Stimulated activated effector memory CD8-positive, alpha-beta T cell treated with anti-CD3 and anti-CD28 coated beads, Interleukin-12 subunit alpha, Interleukin-12 subunit beta, amount 100 ng/mL, for 72 hours (primary cell): ENCODE measurements at regions not wholly inside any gene's neighbourhood (a gene's known extent, or its start where the extent isn't known, plus 50 kb on each side); places are given as distances from the start of the nearest gene placed in this dataset.
A peak's percentile ranks its signal among the peaks of the same experiment; 100 is the strongest.

Experiments
- ATAC-seq: fragments of 150-1000 bp; cut with Tn5 transposase; 2 replicates; pipeline ENCODE4 v1.10.0; 2021
- DNase-seq, 2 donors: peaks; one replicate each; pipeline ENCODE4 v3.0.0; 2021 to 2022; ENCODE audit warnings: low spot score in 2 of 2
- H3K27ac Mint-ChIP-seq: one replicate; pipeline ENCODE4 v1.8.0; 2022; ENCODE audit warnings: mild to moderate bottlenecking, mixed read lengths
- H3K36me3 Mint-ChIP-seq: one replicate; pipeline ENCODE4 v1.8.0; 2022; ENCODE audit warnings: mild to moderate bottlenecking, mixed read lengths
- H3K4me1 Mint-ChIP-seq: one replicate; pipeline ENCODE4 v1.8.0; 2022; ENCODE audit warnings: mixed read lengths
- H3K4me3 Mint-ChIP-seq: one replicate; pipeline ENCODE4 v1.8.0; 2022; ENCODE audit warnings: mild to moderate bottlenecking, mixed read lengths
- H3K9me3 Mint-ChIP-seq: one replicate; pipeline ENCODE4 v1.8.0; 2022; ENCODE audit warnings: mixed read lengths

DNA sequence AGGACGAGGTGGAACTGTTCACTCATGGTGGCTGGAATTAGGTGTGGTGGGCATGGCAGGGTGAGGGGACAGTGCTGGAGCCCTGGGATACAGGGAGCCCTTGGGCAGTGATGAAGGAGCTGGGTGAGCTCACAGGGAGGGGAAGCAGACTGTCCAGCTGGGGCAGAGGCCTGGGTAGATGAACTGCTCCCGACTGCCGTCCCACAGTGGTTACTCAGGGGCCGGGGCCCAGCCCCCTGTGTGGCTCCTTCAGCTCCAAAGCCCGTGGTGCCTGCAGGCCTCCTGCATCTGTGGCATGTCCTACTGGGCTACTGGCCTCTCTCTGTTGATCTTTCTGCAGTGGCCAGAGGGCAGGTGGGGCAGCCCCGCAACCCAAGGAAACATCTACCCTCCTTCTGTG, 661.1 kb downstream of the NPHP4 start:
- no peaks in the 10 kb centered on the region for H3K36me3 Mint-ChIP-seq
- DNase-seq (no peak), ATAC-seq (no peak)
- H3K9me3 Mint-ChIP-seq, result peaks cover 7% of the 10 kb centered on the region
- H3K4me3 Mint-ChIP-seq, result no peak overlapping the region
- H3K27ac Mint-ChIP-seq, result peak overlapping the region; percentile 79
- peaks cover 27% of the 10 kb centered on the region for H3K4me1 Mint-ChIP-seq

DNA sequence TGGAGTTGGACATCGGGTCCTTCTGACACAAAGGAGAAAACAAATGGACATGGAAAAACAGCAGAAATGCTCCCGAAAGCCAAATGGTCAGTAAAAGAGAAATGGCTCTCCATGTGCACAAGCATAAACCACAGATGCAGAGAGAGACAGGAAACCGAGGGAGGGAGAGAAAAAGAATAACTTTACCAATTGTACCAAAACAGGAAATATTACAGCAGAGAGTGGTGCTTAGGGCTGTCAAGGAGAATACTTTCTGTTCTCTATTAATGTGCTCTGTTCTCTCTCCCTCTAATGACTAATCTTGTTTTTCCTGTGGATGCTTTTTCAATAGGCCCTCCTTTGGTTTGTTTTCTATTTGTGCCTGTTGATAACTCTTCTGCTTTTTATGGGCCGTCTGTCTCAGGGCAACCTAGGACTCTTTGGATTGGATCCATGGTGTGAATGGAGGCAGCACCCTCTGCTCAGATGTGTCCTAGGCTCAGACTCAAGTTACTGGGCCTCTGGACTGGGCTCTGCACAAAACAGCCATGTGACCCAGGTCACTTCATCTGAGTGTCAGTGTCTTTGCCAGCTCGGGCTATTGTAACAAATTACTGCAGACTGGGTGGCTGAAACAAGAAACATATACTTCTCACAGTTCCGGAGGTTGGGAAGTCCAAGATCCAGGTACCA, 663.0 kb downstream of the NPHP4 start:
- Mint-ChIP-seq H3K4me3 (no peak overlapping the region), H3K4me1 (peaks cover 27% of the 10 kb centered on the region), H3K36me3 (no peaks in the 10 kb centered on the region), H3K27ac (peak overlapping the region; percentile 79), H3K9me3 (peaks cover 7% of the 10 kb centered on the region)
- ATAC-seq (peak; percentile 53), DNase-seq (no peak)

DNA sequence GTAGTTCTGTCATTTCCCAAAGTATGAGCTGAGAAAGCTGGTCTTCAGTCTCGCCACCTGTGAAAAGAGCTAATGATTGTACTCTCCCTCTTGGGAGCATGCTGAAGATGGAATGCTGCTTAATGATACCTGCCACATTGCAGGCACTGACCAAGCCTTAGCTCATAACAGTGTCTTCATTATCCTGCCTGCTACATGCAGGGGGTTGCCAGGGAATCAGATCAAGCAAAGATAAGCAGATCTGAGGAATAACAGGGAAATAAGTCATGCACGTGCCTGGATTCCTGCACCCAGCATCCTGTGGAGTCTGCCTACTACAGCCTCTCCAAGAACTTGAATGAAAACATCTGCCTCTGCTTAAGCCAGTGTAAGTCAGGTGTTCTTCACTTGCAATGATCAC, 667.3 kb downstream of the NPHP4 start:
- no peak for ATAC-seq
- H3K4me3 Mint-ChIP-seq, result no peak overlapping the region
- H3K9me3 Mint-ChIP-seq, result peaks cover 12% of the 10 kb centered on the region
- H3K36me3 Mint-ChIP-seq, result no peaks in the 10 kb centered on the region
- H3K4me1 Mint-ChIP-seq, result peaks cover 13% of the 10 kb centered on the region
- H3K27ac Mint-ChIP-seq, result no peak overlapping the region
- no peak for DNase-seq

DNA sequence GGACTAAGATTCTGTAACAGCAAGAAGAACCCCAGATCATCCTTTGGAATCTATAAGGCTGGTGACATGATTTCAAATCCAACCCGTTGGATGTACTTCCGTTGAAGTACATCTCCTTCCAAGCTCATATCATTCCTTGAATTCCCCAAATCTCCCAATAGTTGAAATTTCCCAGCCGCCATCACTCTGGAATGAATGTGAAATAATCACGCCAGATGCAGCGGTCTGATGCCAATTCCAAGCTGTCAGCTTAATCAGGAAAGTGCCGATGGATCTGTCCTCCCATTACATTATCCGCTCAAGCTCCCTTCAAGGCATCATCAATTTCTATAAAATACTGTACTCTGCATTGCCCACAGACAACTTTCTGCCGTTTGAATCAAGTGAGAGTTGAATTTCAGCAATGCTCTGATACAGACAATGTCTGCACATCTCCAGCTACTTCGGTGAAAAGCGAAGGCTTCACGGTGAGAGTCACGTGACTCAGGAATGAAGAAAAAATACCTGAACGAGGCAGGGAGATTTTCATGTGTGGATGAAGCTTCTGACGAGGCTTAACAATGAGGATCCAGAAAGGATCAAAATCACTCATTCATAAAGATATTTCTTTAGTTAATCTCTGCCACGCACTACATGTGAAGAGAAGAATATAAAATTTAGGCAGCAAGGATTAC, 663.9 kb downstream of the AJAP1 start:
- no peak overlapping the region for H3K27ac Mint-ChIP-seq
- DNase-seq (no peak), ATAC-seq (no peak)
- no peaks in the 10 kb centered on the region for H3K4me1 Mint-ChIP-seq
- H3K4me3 Mint-ChIP-seq, result no peak overlapping the region
- peaks cover 9% of the 10 kb centered on the region for H3K9me3 Mint-ChIP-seq
- H3K36me3 Mint-ChIP-seq, result no peaks in the 10 kb centered on the region

DNA sequence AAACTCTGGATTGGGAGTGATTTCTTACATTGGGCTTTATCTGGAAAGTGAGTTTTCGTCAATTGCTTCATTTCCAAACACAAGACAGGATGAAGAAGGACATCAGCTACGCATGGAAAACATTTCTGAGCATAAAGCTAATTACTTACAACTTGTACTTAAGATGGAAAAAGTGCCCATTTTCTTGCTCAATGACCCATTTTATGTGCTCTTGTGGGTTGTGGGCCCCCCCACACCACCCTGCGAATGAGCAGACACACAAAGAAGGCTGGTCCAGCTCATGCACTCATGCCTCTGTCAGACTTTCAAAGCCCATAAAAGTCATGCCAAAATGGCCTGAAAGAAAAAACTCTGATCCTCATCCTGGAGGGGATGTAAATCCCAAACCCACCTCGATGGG, 663.0 kb downstream of the AJAP1 start:
- H3K9me3 Mint-ChIP-seq, result peaks cover 9% of the 10 kb centered on the region
- ATAC-seq, result no peak

DNA sequence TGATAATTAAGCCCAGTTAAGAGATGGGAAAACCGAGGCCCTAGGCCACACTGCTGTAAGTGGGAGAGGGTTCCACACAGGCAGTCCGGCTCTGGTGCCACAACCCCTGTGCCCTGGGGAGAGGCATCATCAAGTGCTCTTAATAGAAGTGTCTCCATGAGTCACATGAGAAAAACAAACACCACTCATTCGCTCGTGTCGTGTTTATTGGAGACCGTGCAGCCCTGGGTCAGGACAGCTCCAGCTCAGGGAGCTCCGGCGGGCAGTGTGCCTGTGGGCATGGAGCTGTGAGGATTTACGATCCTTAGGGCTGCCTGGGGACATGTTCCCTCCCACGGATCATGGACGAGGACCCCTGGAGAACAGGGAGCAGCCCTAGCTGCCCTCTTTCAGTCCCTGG, 658.5 kb downstream of the AJAP1 start:
- H3K27ac Mint-ChIP-seq, result no peak overlapping the region
- no peak for ATAC-seq

More for the DNA sequence above, 663.0 kb downstream of the AJAP1 start:
- Mint-ChIP-seq H3K4me3 (no peak overlapping the region), H3K27ac (no peak overlapping the region), H3K36me3 (no peaks in the 10 kb centered on the region), H3K4me1 (no peaks in the 10 kb centered on the region)
- DNase-seq, result no peak

DNA sequence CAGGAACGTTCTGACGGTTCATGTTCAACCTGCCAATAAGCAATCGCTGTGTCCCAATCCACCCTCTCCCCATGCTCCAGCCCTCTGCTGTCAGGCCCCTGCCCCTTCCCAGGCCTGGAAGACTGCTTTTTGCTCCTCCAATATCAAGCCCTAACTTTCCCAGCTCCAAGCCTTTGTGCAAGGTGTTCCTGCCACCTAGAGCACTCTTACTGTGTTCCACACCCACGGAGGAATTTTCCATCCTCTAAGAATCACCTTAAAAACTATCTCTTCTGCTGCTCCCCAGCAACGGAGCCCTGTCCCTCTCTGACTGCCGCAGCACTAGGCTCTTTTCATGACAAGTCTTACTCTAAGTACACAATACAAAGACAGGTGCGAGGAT, 657.9 kb downstream of the AJAP1 start:
- no peak for ATAC-seq
- no peaks in the 10 kb centered on the region for H3K4me1 Mint-ChIP-seq
- H3K27ac Mint-ChIP-seq, result no peak overlapping the region
- no peaks in the 10 kb centered on the region for H3K36me3 Mint-ChIP-seq
- DNase-seq, result no peak
- no peaks in the 10 kb centered on the region for H3K9me3 Mint-ChIP-seq
- no peak overlapping the region for H3K4me3 Mint-ChIP-seq

More for the DNA sequence above, 658.5 kb downstream of the AJAP1 start:
- Mint-ChIP-seq H3K36me3 (no peaks in the 10 kb centered on the region), H3K4me3 (no peak overlapping the region), H3K9me3 (no peaks in the 10 kb centered on the region), H3K4me1 (no peaks in the 10 kb centered on the region)
- no peak for DNase-seq

DNA sequence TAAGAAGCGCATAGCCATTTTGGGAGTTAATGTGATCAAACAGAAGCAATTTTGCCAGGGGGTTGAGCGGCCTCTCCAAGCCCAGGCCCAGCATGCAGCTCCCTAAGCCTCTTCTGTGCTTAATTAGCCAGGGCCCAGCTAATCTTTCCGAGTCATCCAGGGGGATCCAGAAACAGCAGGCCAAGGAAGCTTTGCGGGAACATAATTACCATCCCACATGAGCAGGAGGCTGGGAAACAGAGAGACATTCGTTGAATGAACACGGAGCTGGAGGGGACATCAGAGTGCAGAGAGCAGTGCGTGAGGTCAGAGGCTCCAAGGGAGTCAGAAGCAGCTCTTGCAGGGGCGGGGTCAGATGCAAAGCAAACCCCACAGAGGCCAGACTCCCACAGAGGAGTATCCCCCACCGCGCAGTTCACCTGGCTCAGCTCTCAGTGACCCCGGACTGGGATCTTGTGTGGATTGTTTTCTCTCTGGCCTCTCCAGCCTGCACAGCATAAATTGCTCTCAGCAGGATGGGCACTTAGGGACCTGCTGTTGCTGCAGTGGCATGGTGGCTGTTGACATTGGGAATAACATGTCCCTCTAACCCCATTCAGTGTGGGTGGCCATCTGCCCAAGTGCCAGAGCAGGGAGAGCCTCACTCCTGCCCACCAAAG, 657.4 kb downstream of the AJAP1 start:
- ATAC-seq, result no peak
- Mint-ChIP-seq H3K4me3 (no peak overlapping the region), H3K4me1 (no peaks in the 10 kb centered on the region), H3K27ac (no peak overlapping the region), H3K36me3 (no peaks in the 10 kb centered on the region), H3K9me3 (no peaks in the 10 kb centered on the region)
- DNase-seq, result no peak

DNA sequence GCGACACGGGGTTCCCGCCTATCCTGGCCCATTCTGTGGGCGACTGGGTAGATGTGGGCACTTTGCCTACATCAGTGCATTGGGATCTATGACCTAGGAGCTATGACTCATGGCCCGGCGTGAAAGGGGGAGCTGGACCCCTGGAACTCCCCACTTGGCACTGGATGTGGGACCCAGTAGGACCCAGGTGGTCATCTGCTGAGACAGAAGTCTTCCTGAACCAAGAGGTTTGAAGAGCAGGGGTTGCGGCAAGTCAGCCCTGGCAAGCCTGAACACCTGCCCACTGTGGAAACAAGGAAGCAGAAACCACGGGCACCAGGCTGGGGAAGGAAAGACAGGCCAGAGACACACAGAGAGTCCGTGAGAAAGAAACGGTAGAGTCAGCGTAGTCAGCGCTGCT, 656.7 kb downstream of the AJAP1 start:
- no peak overlapping the region for H3K4me3 Mint-ChIP-seq
- no peaks in the 10 kb centered on the region for H3K36me3 Mint-ChIP-seq
- no peak for DNase-seq
- H3K27ac Mint-ChIP-seq, result no peak overlapping the region
- H3K9me3 Mint-ChIP-seq, result no peaks in the 10 kb centered on the region
- no peaks in the 10 kb centered on the region for H3K4me1 Mint-ChIP-seq
- no peak for ATAC-seq

DNA sequence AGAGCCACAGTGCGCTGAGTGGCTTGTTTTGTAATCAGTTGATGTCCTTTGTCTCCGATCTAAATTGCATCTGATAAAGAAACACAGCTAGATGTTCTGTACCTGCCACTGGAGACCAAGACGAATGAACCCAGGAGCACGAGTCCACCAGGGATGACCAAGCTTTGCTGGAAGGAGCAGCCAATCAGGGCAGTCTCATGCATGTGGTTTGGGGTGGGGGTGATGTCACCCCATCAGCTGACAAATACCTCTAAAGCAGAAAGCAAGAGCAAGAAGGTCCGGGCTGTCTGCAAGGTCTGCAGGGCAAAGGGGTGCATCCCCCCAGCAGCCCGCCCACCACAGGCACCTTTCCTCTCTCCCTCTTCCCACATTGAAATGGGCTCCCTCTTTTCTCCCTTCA, 653.8 kb downstream of the AJAP1 start:
- H3K9me3 Mint-ChIP-seq, result no peaks in the 10 kb centered on the region
- no peak for DNase-seq
- ATAC-seq, result no peak
- no peak overlapping the region for H3K27ac Mint-ChIP-seq
- no peaks in the 10 kb centered on the region for H3K36me3 Mint-ChIP-seq
- no peaks in the 10 kb centered on the region for H3K4me1 Mint-ChIP-seq
- H3K4me3 Mint-ChIP-seq, result no peak overlapping the region

DNA sequence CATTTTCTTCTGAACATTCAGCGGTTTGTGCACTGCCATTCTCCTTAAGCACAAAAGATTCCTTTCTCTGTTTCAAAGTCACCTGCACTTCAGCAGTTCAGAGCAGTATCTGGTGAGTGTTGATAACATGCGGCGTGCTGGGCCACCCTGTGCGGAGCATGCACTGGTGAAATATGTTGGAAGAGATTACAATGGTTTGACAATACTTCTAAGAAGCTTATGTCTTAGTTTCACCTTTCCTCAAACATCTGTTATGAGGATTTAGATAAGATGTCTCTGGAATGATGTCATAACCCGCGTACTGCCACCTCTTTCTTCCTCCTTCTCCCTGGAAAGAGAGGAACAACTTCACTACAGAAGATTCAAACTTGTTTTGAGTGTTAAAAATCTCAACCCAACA, 650.3 kb downstream of the AJAP1 start:
- no peaks in the 10 kb centered on the region for H3K36me3 Mint-ChIP-seq
- no peaks in the 10 kb centered on the region for H3K9me3 Mint-ChIP-seq
- no peak for ATAC-seq
- H3K4me1 Mint-ChIP-seq, result no peaks in the 10 kb centered on the region
- no peak overlapping the region for H3K4me3 Mint-ChIP-seq
- H3K27ac Mint-ChIP-seq, result no peak overlapping the region
- no peak for DNase-seq

DNA sequence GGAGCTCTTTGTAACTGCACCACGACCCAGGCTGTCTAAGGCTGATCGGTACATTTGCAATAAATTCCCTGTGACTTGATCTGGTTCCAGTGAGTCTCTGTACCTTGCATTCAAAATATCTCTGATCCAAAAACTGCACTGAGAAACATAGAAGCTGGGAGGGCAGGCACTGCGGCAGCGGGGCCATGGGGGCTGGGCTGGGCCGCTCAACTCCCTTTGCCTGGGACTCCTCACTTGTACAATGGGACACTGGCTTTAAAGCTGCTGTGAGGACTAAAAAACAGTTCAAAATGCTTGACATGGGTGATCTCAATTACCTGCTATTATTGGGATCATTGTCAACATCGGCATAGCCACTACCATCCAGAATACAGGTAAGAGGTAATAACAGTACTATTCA, 644.0 kb downstream of the AJAP1 start:
- DNase-seq (no peak), ATAC-seq (no peak)
- no peaks in the 10 kb centered on the region for H3K36me3 Mint-ChIP-seq
- no peaks in the 10 kb centered on the region for H3K4me1 Mint-ChIP-seq
- H3K9me3 Mint-ChIP-seq, result no peaks in the 10 kb centered on the region
- H3K27ac Mint-ChIP-seq, result no peak overlapping the region
- H3K4me3 Mint-ChIP-seq, result no peak overlapping the region

DNA sequence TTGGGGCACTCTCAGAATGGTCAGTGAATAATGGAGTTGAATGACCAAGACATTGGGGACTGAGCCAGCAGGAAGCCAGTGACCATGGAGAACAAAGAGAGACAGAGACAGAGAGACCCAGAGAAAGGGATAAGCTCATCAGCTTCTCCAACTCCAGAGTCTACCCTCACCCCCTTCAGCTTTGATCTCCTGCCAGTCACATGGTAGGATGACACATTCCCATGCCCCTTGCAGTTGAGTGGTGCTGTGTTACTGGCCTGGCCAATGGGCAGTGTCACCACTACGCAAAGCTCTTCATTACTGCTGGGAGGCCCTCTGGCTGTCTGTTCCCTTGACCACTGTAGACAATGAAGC, 643.5 kb downstream of the AJAP1 start:
- ATAC-seq, result no peak
- Mint-ChIP-seq H3K27ac (no peak overlapping the region), H3K9me3 (no peaks in the 10 kb centered on the region)

DNA sequence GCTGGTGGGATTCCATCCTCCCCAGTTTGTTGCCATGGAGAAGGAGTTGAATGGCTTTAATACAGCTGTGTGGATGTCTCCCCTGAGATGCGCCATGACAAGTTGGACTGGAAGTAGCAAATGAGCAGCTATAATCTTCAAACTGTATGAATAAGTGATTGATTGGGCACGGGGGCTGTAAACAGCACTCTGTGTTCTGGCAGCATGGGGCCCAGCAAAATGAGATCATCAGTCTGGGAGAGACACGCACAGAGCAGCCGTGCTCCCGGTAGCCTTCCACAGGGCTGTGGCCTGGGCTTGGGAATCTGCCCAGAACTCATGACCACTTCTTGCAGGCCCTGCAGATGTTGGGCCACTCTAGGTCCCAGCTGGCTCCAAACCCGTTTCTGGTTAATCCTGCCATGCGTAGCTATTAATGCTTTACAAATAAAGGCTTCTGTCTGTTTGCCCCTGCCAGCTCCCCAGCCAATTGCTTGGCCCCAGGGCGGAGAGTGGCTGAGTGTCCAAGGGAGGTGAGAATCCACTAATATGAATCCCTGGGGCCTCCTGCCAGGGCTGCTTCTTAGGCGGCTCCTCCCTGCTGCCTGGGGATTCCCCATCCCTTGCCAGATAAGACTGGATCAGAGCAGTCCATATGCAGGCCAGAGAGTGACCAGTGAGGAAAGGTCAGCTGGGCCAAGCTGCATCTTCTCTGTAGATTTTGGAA, 642.9 kb downstream of the AJAP1 start:
- ATAC-seq (no peak), DNase-seq (no peak)
- Mint-ChIP-seq H3K9me3 (no peaks in the 10 kb centered on the region), H3K4me1 (no peaks in the 10 kb centered on the region), H3K36me3 (no peaks in the 10 kb centered on the region), H3K27ac (no peak overlapping the region), H3K4me3 (no peak overlapping the region)

More for the DNA sequence above, 643.5 kb downstream of the AJAP1 start:
- no peak overlapping the region for H3K4me3 Mint-ChIP-seq
- no peak for DNase-seq
- H3K36me3 Mint-ChIP-seq, result no peaks in the 10 kb centered on the region
- H3K4me1 Mint-ChIP-seq, result no peaks in the 10 kb centered on the region

DNA sequence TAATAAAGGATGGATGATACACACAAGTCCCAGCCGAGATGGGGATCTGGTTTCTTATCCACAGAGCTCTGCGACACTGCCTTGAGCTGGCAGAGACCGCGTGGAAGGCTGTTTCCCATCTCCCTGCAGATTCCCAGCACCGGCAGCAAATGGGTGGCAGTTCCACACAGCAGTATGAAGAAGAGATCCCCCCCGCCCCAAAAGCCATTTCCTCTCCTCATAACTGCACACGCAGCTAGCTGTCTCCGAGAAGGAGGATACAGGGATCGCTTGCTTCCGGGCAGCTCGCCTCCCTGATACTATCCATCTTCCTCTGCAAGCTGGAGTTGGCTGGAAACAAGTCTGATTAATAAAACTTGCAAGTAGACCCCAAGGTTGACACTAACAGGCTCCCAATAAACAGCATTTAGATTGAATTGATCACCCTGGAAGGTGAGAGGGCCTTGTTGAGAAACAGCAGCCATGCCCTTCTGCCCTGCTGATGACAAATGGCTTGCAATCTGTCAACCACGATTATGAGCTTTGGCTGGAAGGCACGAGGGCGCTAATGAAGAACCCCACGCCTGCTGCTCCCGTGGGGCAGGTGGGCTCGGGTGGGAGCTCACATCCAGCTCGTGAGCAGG, 642.3 kb downstream of the AJAP1 start:
- no peaks in the 10 kb centered on the region for H3K4me1 Mint-ChIP-seq
- H3K27ac Mint-ChIP-seq, result no peak overlapping the region
- no peaks in the 10 kb centered on the region for H3K36me3 Mint-ChIP-seq
- no peaks in the 10 kb centered on the region for H3K9me3 Mint-ChIP-seq
- ATAC-seq, result no peak
- no peak for DNase-seq
- no peak overlapping the region for H3K4me3 Mint-ChIP-seq
